GM19239 (cell line): ENCODE measurements at regions not wholly inside any gene's neighbourhood (a gene's known extent, or its start where the extent isn't known, plus 50 kb on each side); places are given as distances from the start of the nearest gene placed in this dataset.
"Not testable (repeated sequence)": the region's sequence is repeated elsewhere in the genome, so short reads cannot be mapped to it uniquely, and the experiment has no call there.

Experiments used
- DNase-seq: peaks from one replicate; pipeline ENCODE4 v3.0.0; 2011; ENCODE audit warnings: low spot score; ENCODE audit not compliant: insufficient read length
- FAIRE-seq: peaks from 2 replicates; lab custom pipeline; 2011; peaks lifted over from hg19 to GRCh38; lab: Jason Lieb, UNC

DNA sequence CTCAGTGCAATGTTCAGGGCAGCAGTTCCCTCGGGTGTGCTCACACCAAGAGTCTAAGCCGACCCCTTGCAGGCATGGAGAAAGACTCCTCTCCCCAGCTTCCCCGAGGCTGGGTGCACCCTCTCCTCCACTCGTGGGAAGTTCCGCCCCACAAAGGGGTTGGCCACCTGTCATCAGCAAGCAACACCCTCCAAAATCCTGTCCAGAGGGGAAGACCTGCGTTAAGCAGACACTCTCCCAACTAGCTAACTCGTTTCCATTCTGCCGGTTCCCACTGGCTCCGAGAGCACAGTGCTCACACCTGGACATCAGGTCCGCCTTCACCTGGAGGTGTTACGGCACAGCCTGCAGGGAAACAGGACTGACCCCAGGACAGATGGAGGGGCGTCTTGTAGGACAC lies 117.9 kb upstream of the IRX4 start:
- FAIRE-seq: no peak

GRCh38 chr5:1999794-2000193 lies 117.1 kb upstream of the IRX4 start:
- DNase-seq (no peak), FAIRE-seq (no peak)

More for the DNA sequence above, 117.9 kb upstream of the IRX4 start:
- DNase-seq: no peak

DNA sequence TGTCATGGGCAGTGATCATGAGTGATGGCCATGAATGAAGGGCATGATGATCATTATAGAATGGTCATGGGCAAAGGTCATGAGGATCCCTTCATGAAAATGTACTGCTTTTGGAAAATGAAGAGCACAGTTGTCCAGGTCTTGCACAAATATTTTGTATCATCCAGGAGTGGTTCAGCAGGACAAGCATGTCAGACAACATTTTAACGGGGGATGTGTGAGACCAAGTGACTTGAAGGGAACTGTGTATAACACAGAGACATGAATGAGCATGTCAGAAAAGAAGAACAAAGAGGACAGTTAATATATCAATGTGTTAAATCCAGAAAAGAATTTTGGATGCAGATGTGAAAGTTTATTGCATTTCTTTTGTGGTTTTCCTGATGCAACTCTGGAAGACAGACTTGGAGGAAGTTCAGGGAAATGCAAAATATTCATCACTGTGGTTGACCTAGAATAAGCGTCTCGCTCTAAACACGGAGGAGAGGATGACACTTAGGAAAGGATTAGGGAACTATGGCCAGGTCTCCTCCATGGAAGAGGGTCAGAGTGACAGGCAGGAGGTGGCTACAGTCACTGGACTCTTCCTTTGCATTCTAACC lies 116.1 kb upstream of the IRX4 start:
- no peak for FAIRE-seq

GRCh38 chr5:1998348-1998669 lies 115.6 kb upstream of the IRX4 start:
- no peak for FAIRE-seq
- DNase-seq: no peak

More for the DNA sequence above, 116.1 kb upstream of the IRX4 start:
- DNase-seq: no peak

DNA sequence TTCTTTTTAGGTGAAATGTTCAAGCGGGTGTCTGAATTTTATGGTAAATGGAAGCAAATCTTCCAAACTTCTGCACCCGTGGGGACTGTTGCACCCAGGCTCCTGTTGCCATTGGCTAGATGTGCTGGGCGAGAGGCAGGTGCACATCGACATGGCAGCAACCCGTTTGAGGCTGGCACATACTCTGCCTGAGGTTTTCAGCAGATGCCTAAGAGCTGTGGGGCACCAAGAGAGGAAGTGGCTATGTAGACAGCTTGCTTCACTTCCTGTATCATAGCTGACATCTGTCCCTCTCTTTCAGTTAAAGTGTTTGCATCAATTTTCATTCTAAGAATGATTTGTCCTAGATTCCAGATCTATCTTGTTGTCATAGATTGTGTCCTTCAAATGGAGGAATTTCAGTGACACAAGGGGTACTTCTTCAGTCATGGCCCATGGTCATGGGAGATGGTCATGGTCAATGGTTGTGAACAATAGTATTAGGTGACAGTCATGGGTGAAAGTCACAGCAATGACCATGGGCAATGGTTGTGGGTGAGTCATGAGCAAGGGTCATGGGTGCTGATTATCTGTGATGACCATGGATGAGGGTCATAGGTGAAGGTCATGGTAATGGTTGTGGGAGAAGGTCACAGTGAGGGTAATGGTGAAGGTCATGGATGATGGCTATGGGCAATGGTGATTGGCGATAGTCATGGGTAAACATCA lies 115.1 kb upstream of the IRX4 start:
- FAIRE-seq (no peak), DNase-seq (no peak)

- no peak for FAIRE-seq
Measured at GRCh38 chr5:1995491-1995890, 112.8 kb upstream of the IRX4 start.

DNA sequence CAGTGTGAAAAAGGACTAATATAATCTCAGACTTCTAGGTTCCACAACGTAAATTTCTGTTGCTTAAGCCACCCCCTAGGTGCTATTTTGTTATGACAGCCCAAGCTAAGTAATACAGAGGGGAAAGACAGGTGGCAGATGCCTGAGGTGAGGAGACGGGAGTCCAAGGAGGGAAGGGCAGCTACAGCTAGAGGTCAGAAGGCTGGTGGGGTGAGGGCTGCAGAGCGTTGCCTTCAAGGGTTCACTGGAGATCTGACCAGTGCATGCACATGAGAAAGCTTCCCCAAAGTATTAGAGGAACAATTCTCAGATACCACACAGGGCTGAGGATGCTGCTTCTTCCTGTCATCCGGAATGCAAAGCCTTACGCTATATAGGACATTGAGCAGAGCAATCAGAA lies 104.7 kb upstream of the IRX4 start:
- DNase-seq: no peak
- no peak for FAIRE-seq

More at GRCh38 chr5:1995491-1995890, 112.8 kb upstream of the IRX4 start:
- no peak for DNase-seq

DNA sequence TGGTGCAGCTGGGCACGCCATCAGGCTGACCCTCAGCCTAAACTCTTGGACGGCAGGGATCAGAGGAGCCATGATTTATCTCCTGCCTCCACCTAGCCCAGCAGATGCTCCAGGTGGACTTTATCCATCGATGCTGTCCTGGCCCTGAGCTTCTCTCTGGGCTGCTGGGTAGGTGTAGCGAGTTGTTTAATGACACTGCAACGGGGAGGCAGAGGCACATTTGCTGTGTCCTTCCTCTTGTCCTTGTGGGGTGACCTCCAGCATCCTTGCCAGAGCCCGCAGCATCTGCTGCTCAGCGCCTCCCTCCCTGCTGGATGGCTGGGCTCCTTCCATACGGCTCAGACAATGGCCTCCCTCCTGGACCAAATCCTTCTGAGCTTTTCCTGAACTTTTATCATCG lies 103.1 kb upstream of the IRX4 start:
- DNase-seq: no peak
- no peak for FAIRE-seq

- DNase-seq: no peak
- no peak for FAIRE-seq
Measured at GRCh38 chr5:1983919-1984695, 101.4 kb upstream of the IRX4 start.

DNA sequence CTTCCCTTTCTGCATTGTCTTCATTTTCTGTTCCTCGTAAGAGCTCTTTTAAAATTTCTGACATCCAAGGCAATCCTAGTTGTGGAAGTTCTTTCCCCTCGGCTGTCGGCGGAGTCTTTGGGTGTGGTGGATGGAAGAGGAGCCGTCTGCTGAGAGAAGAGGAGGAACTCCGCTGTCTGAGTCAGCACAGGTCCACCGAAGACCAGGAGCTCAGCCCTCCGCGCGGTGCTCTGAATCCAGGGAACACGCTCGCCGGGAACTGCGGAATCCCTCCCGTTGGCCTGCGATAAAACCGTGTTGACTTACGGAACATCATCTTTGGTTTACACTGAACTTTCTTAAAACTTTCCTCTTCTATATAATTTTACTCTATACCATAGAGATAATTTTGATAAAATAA lies 100.7 kb upstream of the IRX4 start:
- DNase-seq: no peak
- no peak for FAIRE-seq

DNA sequence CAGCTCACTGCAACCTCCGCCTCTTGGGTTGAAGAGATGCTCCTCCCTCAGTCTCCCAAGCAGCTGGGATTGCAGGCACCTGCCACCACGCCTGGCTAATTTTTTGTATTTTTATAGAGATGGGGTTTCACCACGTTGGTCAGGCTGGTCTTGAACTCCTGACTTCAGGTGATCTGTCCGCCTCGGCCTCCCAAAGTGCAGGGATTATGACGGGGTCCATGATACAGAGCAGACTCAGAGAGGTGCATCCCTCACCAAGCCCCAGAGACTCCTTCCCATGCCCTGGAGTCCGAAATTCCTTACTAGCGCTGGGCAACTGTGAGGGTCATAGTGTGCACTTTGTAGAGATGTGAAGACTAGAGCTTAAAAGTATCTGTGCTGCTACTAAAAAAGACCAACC lies 99.8 kb upstream of the IRX4 start:
- FAIRE-seq, DNase-seq: not testable (repeated sequence)

DNA sequence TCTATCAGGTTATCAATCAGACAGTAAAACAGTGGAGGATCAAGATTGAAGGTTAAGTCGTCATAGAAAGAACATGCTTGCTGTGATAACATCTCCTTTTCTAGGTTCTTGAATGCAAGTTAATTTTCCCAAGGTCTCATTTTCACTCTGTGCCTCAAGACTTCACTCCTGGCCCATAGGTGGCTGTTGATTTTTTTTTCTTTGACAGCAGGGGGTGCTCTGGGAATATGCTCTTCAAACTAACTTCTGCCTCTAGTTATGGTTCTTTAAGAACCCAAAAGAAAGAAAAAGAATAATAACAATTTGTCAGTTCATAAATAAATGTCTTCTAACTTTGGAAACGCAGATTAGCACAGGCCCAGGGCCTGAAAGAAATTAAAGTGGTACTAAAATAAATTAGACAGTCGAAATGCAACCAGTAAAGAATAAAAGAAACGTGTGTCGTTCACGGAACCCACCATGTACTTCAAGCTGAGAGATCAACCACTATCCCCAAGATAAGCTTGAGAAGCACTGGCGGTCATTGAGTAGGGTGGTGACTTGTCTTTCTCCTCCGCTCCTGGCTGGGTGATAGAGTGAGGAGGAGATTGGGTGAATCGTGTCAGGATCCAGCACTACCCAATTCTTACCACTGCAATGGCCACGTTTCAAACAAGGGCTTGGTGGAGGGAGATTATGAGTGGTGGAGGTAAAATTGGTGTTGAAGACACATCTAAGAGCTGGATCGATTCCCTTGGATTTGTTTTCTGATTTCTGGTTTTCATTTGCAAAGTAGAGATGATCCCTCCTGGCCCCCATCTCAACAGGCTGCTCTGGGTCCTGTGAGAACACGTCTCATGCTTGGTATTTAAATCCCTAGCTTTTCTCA lies 93.4 kb upstream of the IRX4 start:
- DNase-seq (no peak), FAIRE-seq (no peak)

GRCh38 chr5:1975406-1975715 lies 92.6 kb upstream of the IRX4 start:
- no peak for FAIRE-seq
- no peak for DNase-seq

- FAIRE-seq (no peak), DNase-seq (no peak)
Measured at GRCh38 chr5:1974501-1975405, 92.0 kb upstream of the IRX4 start.

GRCh38 chr5:1974081-1974480 lies 91.4 kb upstream of the IRX4 start:
- DNase-seq (no peak), FAIRE-seq (no peak)

- DNase-seq (no peak), FAIRE-seq (no peak)
Measured at GRCh38 chr5:1973391-1974013, 90.8 kb upstream of the IRX4 start.

GRCh38 chr5:1971944-1972343 lies 89.2 kb upstream of the IRX4 start:
- FAIRE-seq: no peak
- DNase-seq: no peak

GRCh38 chr5:1967736-1968135 lies 85.0 kb upstream of the IRX4 start:
- no peak for DNase-seq
- no peak for FAIRE-seq

- DNase-seq (no peak), FAIRE-seq (no peak)
Measured at GRCh38 chr5:1966461-1966860, 83.7 kb upstream of the IRX4 start.
